ENCODE measurements at regions not wholly inside any gene's neighbourhood (a gene's known extent, or its start where the extent isn't known, plus 50 kb on each side); places are given as distances from the start of the nearest gene placed in this dataset.

- no peak for DNase-seq (ENCODE audit: low read depth)
These were observed 464.9 kb downstream of the SMARCA1 start for GRCh38 chrX:129058405-129058804.

GRCh38 chrX:129043138-129043537 is 480.2 kb downstream of the SMARCA1 start:
- TF ChIP-seq CTCF (IDR thresholded peaks at IDR 0.05; ENCODE audit: insufficient read depth, low read depth, low read length, missing control alignments), result no peak
- DNase-seq (ENCODE audit: low read depth), result no peak

More at GRCh38 chrX:129058405-129058804, 464.9 kb downstream of the SMARCA1 start:
- H3K4me3 ChIP-seq (ENCODE audit: low read length), result no peak overlapping the region
- no peak for TF ChIP-seq CTCF (IDR thresholded peaks at IDR 0.05; ENCODE audit: insufficient read depth, low read depth, low read length, missing control alignments)

GRCh38 chrX:129041319-129041718 is 482.0 kb downstream of the SMARCA1 start:
- TF ChIP-seq CTCF (IDR thresholded peaks at IDR 0.05; ENCODE audit: insufficient read depth, low read depth, low read length, missing control alignments), result no peak

More at GRCh38 chrX:129043138-129043537, 480.2 kb downstream of the SMARCA1 start:
- H3K4me3 ChIP-seq (ENCODE audit: low read length), result no peak overlapping the region

GRCh38 chrX:129040124-129040523 is 483.2 kb downstream of the SMARCA1 start:
- no peak for DNase-seq (ENCODE audit: low read depth)
- H3K4me3 ChIP-seq (ENCODE audit: low read length), result no peak overlapping the region
- TF ChIP-seq CTCF (IDR thresholded peaks at IDR 0.05; ENCODE audit: insufficient read depth, low read depth, low read length, missing control alignments), result no peak

More at GRCh38 chrX:129041319-129041718, 482.0 kb downstream of the SMARCA1 start:
- no peak overlapping the region for H3K4me3 ChIP-seq (ENCODE audit: low read length)
- DNase-seq (ENCODE audit: low read depth), result no peak

- no peak for TF ChIP-seq CTCF (IDR thresholded peaks at IDR 0.05; ENCODE audit: insufficient read depth, low read depth, low read length, missing control alignments)
- DNase-seq (ENCODE audit: low read depth), result no peak
- H3K4me3 ChIP-seq (ENCODE audit: low read length), result no peak overlapping the region
These were observed 484.1 kb downstream of the SMARCA1 start for GRCh38 chrX:129039176-129039575.

GRCh38 chrX:129037389-129037788 is 485.9 kb downstream of the SMARCA1 start:
- DNase-seq (ENCODE audit: low read depth), result no peak
- TF ChIP-seq CTCF (IDR thresholded peaks at IDR 0.05; ENCODE audit: insufficient read depth, low read depth, low read length, missing control alignments), result no peak
- no peak overlapping the region for H3K4me3 ChIP-seq (ENCODE audit: low read length)

GRCh38 chrX:129035180-129035579 is 488.1 kb downstream of the SMARCA1 start:
- no peak for TF ChIP-seq CTCF (IDR thresholded peaks at IDR 0.05; ENCODE audit: insufficient read depth, low read depth, low read length, missing control alignments)
- no peak overlapping the region for H3K4me3 ChIP-seq (ENCODE audit: low read length)
- no peak for DNase-seq (ENCODE audit: low read depth)

Measured in epithelial cell of esophagus (primary cell).